Muscle layer of colon (tissue), 2 donors: ENCODE measurements at regions not wholly inside any gene's neighbourhood (a gene's known extent, or its start where the extent isn't known, plus 50 kb on each side); places are given as distances from the start of the nearest gene placed in this dataset.

Source experiments
- H3K27ac ChIP-seq: one replicate; pipeline ENCODE4 v1.7.0; 2013; ENCODE audit warnings: low read depth, mild to moderate bottlenecking, low read length, moderate library complexity
- H3K27me3 ChIP-seq, 2 donors: one replicate each; pipeline ENCODE4 v1.7.0; 2013; ENCODE audit warnings: low read length in 2 of 2, mild to moderate bottlenecking in 2 of 2; ENCODE audit not compliant: insufficient read depth in 2 of 2, control insufficient read depth in 1 of 2
- H3K36me3 ChIP-seq: one replicate; pipeline ENCODE4 v1.7.0; 2013; ENCODE audit warnings: mild to moderate bottlenecking, low read length; ENCODE audit not compliant: insufficient read depth
- H3K4me1 ChIP-seq: one replicate; pipeline ENCODE4 v1.7.0; 2013; ENCODE audit warnings: mild to moderate bottlenecking, low read length; ENCODE audit not compliant: insufficient read depth
- H3K4me3 ChIP-seq, 2 donors: one replicate each; pipeline ENCODE4 v1.7.0; 2013; ENCODE audit warnings: low read length in 2 of 2, low read depth in 1 of 2, mild to moderate bottlenecking in 1 of 2, moderate library complexity in 1 of 2
- H3K9ac ChIP-seq: one replicate; pipeline ENCODE4 v1.7.0; 2013; ENCODE audit warnings: low read length
- H3K9me3 ChIP-seq: one replicate; pipeline ENCODE4 v1.7.0; 2013; ENCODE audit warnings: mild to moderate bottlenecking, low read length
- donor health status: abdominal sarcoma.
- donor health status: Adenocarcinoma of cecum.

DNA sequence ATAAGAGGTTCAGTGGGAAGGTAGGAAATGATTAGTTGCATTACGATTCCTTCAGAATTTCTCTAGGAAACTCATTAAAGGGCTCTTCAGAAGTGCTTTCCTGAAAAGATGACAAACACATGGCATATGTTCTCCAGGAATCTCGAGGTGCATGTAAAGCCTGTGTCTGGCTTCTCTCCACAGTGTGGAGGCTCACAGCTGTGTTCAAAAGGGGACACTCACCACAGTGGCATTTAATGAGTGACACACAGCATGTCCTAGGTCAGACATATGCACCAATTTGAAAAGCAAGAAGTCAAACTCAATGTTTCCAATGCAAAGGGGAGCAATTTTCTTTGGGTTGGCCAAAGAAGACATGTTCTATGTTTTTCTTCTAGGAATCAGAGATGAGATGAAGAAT, 976.9 kb downstream of the MAT2B start:
- Histone ChIP-seq H3K9me3 (no peaks in the 10 kb centered on the region), H3K4me1 (no peaks in the 10 kb centered on the region), H3K36me3 (no peaks in the 10 kb centered on the region), H3K27me3 (no peaks in the 10 kb centered on the region), H3K27ac (no peak overlapping the region), H3K4me3 (no peak overlapping the region), H3K9ac (no peak overlapping the region)

DNA sequence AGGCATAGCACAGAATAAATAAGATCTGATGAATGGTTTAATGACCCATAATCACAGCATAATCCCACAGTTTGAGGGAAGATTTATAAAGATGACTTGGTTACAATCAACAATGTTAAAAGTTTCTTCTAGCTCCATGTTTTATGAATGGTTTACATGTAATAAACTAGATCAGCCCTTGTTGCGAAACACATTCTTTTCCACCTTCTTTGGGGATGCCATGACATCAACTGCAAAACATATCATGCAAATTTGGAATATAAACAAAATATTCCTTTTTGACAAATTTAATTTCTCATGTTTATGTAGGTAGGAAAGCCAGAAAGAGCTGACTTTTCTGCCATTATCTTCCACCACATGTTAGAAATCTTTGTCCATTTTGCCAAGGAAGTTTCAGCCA, 979.5 kb downstream of the MAT2B start:
- Histone ChIP-seq H3K4me1 (no peaks in the 10 kb centered on the region), H3K4me3 (no peak overlapping the region), H3K27ac (no peak overlapping the region), H3K27me3 (no peaks in the 10 kb centered on the region), H3K9me3 (no peaks in the 10 kb centered on the region), H3K9ac (no peak overlapping the region), H3K36me3 (no peaks in the 10 kb centered on the region)

DNA sequence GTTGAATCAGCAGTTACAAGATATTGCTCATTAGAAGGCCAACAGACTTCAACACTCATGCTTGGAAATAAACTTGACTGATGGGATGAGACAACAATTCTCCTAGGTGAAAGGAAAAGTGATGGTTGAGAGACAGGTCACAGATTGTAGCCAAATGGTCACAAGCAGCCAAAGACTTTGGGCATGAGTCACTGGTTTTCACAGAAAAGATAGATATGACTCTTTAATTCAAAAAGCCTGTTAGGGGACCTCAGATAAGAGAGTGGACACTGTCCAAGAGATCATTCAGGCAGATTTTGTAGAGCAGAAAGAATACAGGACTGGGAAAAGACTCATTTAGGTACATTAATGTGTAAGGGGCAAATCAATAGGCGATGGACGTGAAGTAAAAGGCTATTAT, 982.5 kb downstream of the MAT2B start:
- H3K9me3 ChIP-seq, result no peaks in the 10 kb centered on the region

DNA sequence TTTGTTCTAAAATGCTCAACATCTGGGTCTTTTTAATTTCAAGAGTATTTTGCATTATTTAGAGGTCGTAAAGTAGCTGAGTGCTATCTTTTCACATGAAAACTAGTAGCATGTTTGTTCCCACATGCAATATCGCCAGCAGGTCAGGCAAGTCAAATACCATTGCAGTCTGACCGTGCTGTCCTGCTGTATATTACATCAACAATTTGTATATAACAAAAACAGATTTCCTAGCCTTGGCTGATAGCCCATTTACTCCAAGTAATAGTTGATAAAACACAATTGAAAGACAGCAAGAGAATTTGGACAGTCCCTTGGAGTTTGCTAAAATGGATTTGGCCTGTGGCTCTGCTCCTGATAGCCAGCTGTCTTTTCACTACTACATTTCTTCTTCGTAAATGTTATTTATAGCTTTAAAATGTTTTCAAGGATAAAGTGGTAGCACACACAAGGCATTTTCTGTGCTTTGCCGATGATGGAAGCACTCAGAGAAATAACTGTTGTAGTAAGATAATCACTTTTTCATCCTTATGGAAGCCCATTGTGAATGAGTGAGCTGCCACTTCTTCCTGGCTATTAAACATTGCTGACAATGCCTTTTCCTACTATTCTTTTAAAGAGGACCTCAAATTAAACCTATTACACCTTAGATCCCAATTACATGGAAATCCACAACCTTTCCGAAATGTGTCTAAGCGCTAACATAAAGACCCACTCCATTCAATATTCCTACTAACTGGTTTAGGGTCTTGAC, 992.1 kb downstream of the MAT2B start:
- Histone ChIP-seq H3K9me3 (no peaks in the 10 kb centered on the region), H3K36me3 (no peaks in the 10 kb centered on the region), H3K4me1 (no peaks in the 10 kb centered on the region), H3K27me3 (no peaks in the 10 kb centered on the region), H3K9ac (no peak overlapping the region), H3K27ac (no peak overlapping the region), H3K4me3 (no peak overlapping the region)

More for the DNA sequence above, 982.5 kb downstream of the MAT2B start:
- H3K27ac ChIP-seq, result no peak overlapping the region
- no peaks in the 10 kb centered on the region for H3K4me1 ChIP-seq
- H3K9ac ChIP-seq, result no peak overlapping the region
- no peaks in the 10 kb centered on the region for H3K27me3 ChIP-seq
- H3K36me3 ChIP-seq, result no peaks in the 10 kb centered on the region
- no peak overlapping the region for H3K4me3 ChIP-seq

- H3K27me3 ChIP-seq, result no peaks in the 10 kb centered on the region
- no peaks in the 10 kb centered on the region for H3K36me3 ChIP-seq
- H3K9me3 ChIP-seq, result no peaks in the 10 kb centered on the region
- no peaks in the 10 kb centered on the region for H3K4me1 ChIP-seq
- H3K4me3 ChIP-seq, result no peak overlapping the region
- H3K9ac ChIP-seq, result no peak overlapping the region
- no peak overlapping the region for H3K27ac ChIP-seq
Observed at GRCh38 chr5:164498438-164498837, 993.0 kb downstream of the MAT2B start.

- H3K36me3 ChIP-seq, result no peaks in the 10 kb centered on the region
- no peak overlapping the region for H3K9ac ChIP-seq
- no peaks in the 10 kb centered on the region for H3K27me3 ChIP-seq
- H3K4me3 ChIP-seq, result no peak overlapping the region
- no peak overlapping the region for H3K27ac ChIP-seq
- H3K4me1 ChIP-seq, result no peaks in the 10 kb centered on the region
- H3K9me3 ChIP-seq, result no peaks in the 10 kb centered on the region
Observed at GRCh38 chr5:164500856-164501255, 995.4 kb downstream of the MAT2B start.

DNA sequence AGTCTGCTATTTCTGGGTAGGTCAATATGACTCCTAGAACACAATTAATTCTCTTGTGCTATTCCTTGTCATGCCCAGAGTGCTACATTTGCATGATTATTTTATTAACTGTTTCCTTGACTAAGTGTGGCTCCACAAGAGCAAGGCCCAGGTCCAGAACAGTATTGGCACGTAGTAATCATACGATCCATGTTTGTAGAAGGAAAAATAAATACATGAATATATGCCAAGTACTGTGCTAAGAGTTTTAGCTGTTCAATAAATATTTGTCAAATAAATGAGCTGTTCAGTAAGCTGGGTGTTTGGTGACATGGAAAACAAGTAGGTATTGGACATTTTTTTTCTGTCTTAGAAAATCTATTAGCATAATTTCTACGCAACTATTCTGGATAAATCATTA, 995.9 kb downstream of the MAT2B start:
- no peaks in the 10 kb centered on the region for H3K9me3 ChIP-seq
- no peaks in the 10 kb centered on the region for H3K36me3 ChIP-seq
- no peaks in the 10 kb centered on the region for H3K4me1 ChIP-seq
- no peak overlapping the region for H3K27ac ChIP-seq
- H3K9ac ChIP-seq, result no peak overlapping the region
- no peaks in the 10 kb centered on the region for H3K27me3 ChIP-seq
- no peak overlapping the region for H3K4me3 ChIP-seq

- Histone ChIP-seq H3K9me3 (no peaks in the 10 kb centered on the region), H3K27me3 (no peaks in the 10 kb centered on the region), H3K4me1 (no peaks in the 10 kb centered on the region), H3K9ac (no peak overlapping the region), H3K4me3 (no peak overlapping the region), H3K27ac (no peak overlapping the region), H3K36me3 (no peaks in the 10 kb centered on the region)
Observed at GRCh38 chr5:164504141-164504772, 998.8 kb downstream of the MAT2B start.

DNA sequence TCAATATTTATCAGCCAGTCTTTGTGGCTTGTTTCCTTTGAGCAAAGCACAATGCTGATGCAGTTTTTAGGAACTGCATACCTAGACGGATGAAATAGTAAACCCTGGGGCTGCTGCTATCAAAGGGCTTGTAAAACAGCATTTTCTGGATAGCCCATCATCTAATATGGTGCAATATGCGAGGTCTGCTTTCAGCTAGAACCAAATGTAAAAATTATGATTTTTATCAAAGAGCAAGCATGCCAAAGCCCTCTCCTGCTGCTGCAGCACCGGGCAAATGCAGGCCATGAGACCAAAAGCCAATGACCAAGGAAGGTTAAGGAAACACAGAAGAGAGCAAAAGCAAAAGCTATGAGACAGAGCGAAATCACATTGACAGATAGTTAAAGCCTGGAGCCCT, 1000.4 kb downstream of the MAT2B start:
- no peak overlapping the region for H3K4me3 ChIP-seq
- no peak overlapping the region for H3K27ac ChIP-seq
- H3K4me1 ChIP-seq, result no peaks in the 10 kb centered on the region
- no peaks in the 10 kb centered on the region for H3K9me3 ChIP-seq
- no peak overlapping the region for H3K9ac ChIP-seq
- H3K27me3 ChIP-seq, result no peaks in the 10 kb centered on the region
- H3K36me3 ChIP-seq, result no peaks in the 10 kb centered on the region

- no peak overlapping the region for H3K4me3 ChIP-seq
- no peaks in the 10 kb centered on the region for H3K9me3 ChIP-seq
- H3K36me3 ChIP-seq, result no peaks in the 10 kb centered on the region
- H3K9ac ChIP-seq, result no peak overlapping the region
- H3K27ac ChIP-seq, result no peak overlapping the region
- H3K4me1 ChIP-seq, result no peaks in the 10 kb centered on the region
- no peaks in the 10 kb centered on the region for H3K27me3 ChIP-seq
Observed at GRCh38 chr5:164518067-164518740, 1012.8 kb downstream of the MAT2B start.

GRCh38 chr5:164518741-164519080, 1013.3 kb downstream of the MAT2B start:
- H3K36me3 ChIP-seq, result no peaks in the 10 kb centered on the region
- no peaks in the 10 kb centered on the region for H3K4me1 ChIP-seq
- no peak overlapping the region for H3K9ac ChIP-seq
- H3K9me3 ChIP-seq, result no peaks in the 10 kb centered on the region
- H3K4me3 ChIP-seq, result no peak overlapping the region
- no peak overlapping the region for H3K27ac ChIP-seq
- no peaks in the 10 kb centered on the region for H3K27me3 ChIP-seq
